ENCODE measurements at regions not wholly inside any gene's neighbourhood (a gene's known extent, or its start where the extent isn't known, plus 50 kb on each side); places are given as distances from the start of the nearest gene placed in this dataset.

GRCh38 chr11:70012134-70012733 is 65.9 kb upstream of the ANO1 start:
- H3K4me3 ChIP-seq (ENCODE audit: extremely low read depth in 1 of 4, insufficient read depth in 2 of 4, low read depth in 3 of 4, low read length in 4 of 4), result no peak overlapping the region
- H2BK5ac ChIP-seq (ENCODE audit: low read depth, low read length), result no peak overlapping the region
- H2BK12ac ChIP-seq (ENCODE audit: low read depth, low read length), result no peak overlapping the region
- H2BK120ac ChIP-seq (replicated peaks; ENCODE audit: low read depth, low read length), result no peak overlapping the region
- no peak for FAIRE-seq
- H3K9me3 ChIP-seq (ENCODE audit: insufficient read depth in 2 of 2, low read depth in 1 of 2, low read length in 1 of 2), result no peaks in the 10 kb centered on the region; a peak in 1 of 4 replicates
- no peak overlapping the region for H3K23ac ChIP-seq (ENCODE audit: insufficient read length)
- CTCF ChIA-PET (ENCODE audit: partially characterized antibody), result no interaction called here
- H2BK15ac ChIP-seq (ENCODE audit: low read length), result no peak overlapping the region
- H4K5ac ChIP-seq (ENCODE audit: insufficient read length, low read depth, low read length), result no peak overlapping the region
- peaks cover 11% of the 10 kb centered on the region; the same call in 1 of the 2 replicates for H3K23me2 ChIP-seq (ENCODE audit: low read depth, low read length)
- no peak overlapping the region for H3K14ac ChIP-seq (ENCODE audit: insufficient read length)
- POLR2A ChIA-PET (ENCODE audit: partially characterized antibody), result no interaction called here
- no peak overlapping the region for H3K18ac ChIP-seq (ENCODE audit: extremely low read depth, low read length)
- WGBS, 2 experiments (ENCODE audit: extremely low coverage in 1 of 2, insufficient coverage in 1 of 2, insufficient read length in 1 of 2, insufficient replicate concordance in 2 of 2, low coverage in 1 of 2, low lambda C conversion rate in 2 of 2, missing lambda C conversion rate in 1 of 2), result 89 to 100% methylated on average over 2 of the region's 2 CpGs
- H2AK5ac ChIP-seq (ENCODE audit: low read depth, low read length), result no peak overlapping the region
- H3K27me3 ChIP-seq (replicated peaks in 1 of 4; ENCODE audit: control insufficient read depth in 3 of 4, extremely low read depth in 1 of 4, insufficient read depth in 3 of 4, low read length in 3 of 4), result peaks cover 0 to 6% (median 2%) of the 10 kb centered on the region in 4 experiments; a peak in 3 of 7 replicates
- H3K79me1 ChIP-seq (ENCODE audit: low read depth, low read length), result no peaks in the 10 kb centered on the region
- no peak overlapping the region for H2BK20ac ChIP-seq (ENCODE audit: low read length)
- no peaks in the 10 kb centered on the region for H3K79me2 ChIP-seq (ENCODE audit: control insufficient read depth in 1 of 2, insufficient read depth in 2 of 2, low read length in 2 of 2)
- no peak for DNase-seq (ENCODE audit: low read depth in 1 of 2, low spot score in 2 of 2)
- no peak overlapping the region for H3K4ac ChIP-seq (replicated peaks; ENCODE audit: insufficient read length, low read depth, low read length)
- H3K4me1 ChIP-seq (replicated peaks in 1 of 4; ENCODE audit: control insufficient read depth in 3 of 4, insufficient read depth in 4 of 4, low read length in 3 of 4), result no peaks in the 10 kb centered on the region
- no peak overlapping the region for H3K4me2 ChIP-seq (ENCODE audit: insufficient read depth in 1 of 2, low read depth in 2 of 2, low read length in 2 of 2)
- H3K56ac ChIP-seq (replicated peaks; ENCODE audit: insufficient read length, low read depth, low read length), result peak overlapping the region; percentile 49
- H4K8ac ChIP-seq (ENCODE audit: extremely low read depth, insufficient read depth, low read length), result no peak overlapping the region
- no peak overlapping the region for H2AFZ ChIP-seq (ENCODE audit: low read length)
- H4K91ac ChIP-seq (replicated peaks; ENCODE audit: insufficient read length, low read length), result no peak overlapping the region
- no peak overlapping the region for H3K27ac ChIP-seq (ENCODE audit: low read depth, low read length)
- H3K36me3 ChIP-seq (ENCODE audit: control insufficient read depth in 2 of 4, insufficient read depth in 4 of 4, low read length in 3 of 4), result no peaks in the 10 kb centered on the region
- no peaks in the 10 kb centered on the region for H4K20me1 ChIP-seq (replicated peaks in 1 of 2; ENCODE audit: control insufficient read depth in 1 of 2, insufficient read depth in 2 of 2, low read length in 2 of 2)
- no peak overlapping the region for H3K9ac ChIP-seq (replicated peaks in 1 of 4; ENCODE audit: extremely low read depth in 1 of 4, low read depth in 3 of 4, low read length in 3 of 4)
- TF ChIP-seq RFX5 (IDR thresholded peaks at IDR 0.05; ENCODE audit: borderline replicate concordance, low read depth, low read length) (no peak), TAF7 (optimal IDR thresholded peaks at IDR 0.05; ENCODE audit: borderline replicate concordance, low read depth, low read length) (no peak), SUZ12 (IDR thresholded peaks at IDR 0.05; ENCODE audit: low read length) (no peak), EGR1 (IDR thresholded peaks at IDR 0.05; ENCODE audit: borderline replicate concordance, low read depth, low read length) (no peak), FOSL1 (IDR thresholded peaks at IDR 0.05; ENCODE audit: insufficient read depth, low read depth, low read length) (no peak), BACH1 (IDR thresholded peaks at IDR 0.05; ENCODE audit: low read length) (no peak)
